SK-N-SH (cell line): ENCODE measurements at regions not wholly inside any gene's neighbourhood (a gene's known extent, or its start where the extent isn't known, plus 50 kb on each side); places are given as distances from the start of the nearest gene placed in this dataset.

ENCODE experiments used
- CTCF ChIA-PET: fragments of 300-600, 350-600 bp; formaldehyde crosslinking; extraction: SDS; loops from one replicate; lab custom pipeline; 2021; lab: Yijun Ruan, JAX
- POLR2A ChIA-PET: fragments of 350-600 bp; sonication (Branson Sonifier 250); formaldehyde crosslinking; extraction: SDS; loops from one replicate; lab custom pipeline; 2020; ENCODE audit warnings: antibody characterized with exemption, inconsistent platforms; lab: Yijun Ruan, JAX
- DNase-seq: peaks from one replicate; pipeline ENCODE4 v3.0.0; 2012
- H2AFZ ChIP-seq: fragments of 200-600 bp; sonication (generic); 2 replicates; pipeline ENCODE4 v1.8.1; 2016; ENCODE audit warnings: antibody characterized with exemption, mild to moderate bottlenecking, low read depth
- H3F3A ChIP-seq: fragments of 200-600 bp; sonication (generic); replicated peaks from 2 replicates; pipeline ENCODE3; 2016; ENCODE audit warnings: antibody characterized with exemption, mild to moderate bottlenecking; ENCODE audit not compliant: insufficient read depth
- H3K27ac ChIP-seq, 2 experiments: fragments of 200-500 bp in 1 of 2; fragments of 200-600 bp in 1 of 2; sonication (Bioruptor generic) in 1 of 2; sonication (generic), shearing (Covaris generic) in 1 of 2; 2 replicates each; pipeline versions ENCODE4 v1.5.1 to v1.6.1; 2014 to 2016; ENCODE audit warnings: low read depth in 2 of 2, inconsistent platforms in 1 of 2, low read length in 1 of 2, mild to moderate bottlenecking in 1 of 2, mixed read lengths in 1 of 2
- H3K27me3 ChIP-seq: fragments of 200-600 bp; sonication (generic), shearing (Covaris generic); 2 replicates; pipeline ENCODE4 v1.6.1; 2016; ENCODE audit warnings: mixed run types; ENCODE audit not compliant: insufficient read depth
- H3K36me3 ChIP-seq, 2 experiments: fragments of 200-500 bp in 1 of 2; fragments of 200-600 bp in 1 of 2; sonication (Bioruptor generic) in 1 of 2; sonication (generic) in 1 of 2; replicated peaks in 1 of 2; 2 replicates each; pipeline versions ENCODE3 to v1.5.1; 2014 to 2016; ENCODE audit warnings: low read length in 1 of 2, mild to moderate bottlenecking in 1 of 2; ENCODE audit not compliant: insufficient read depth in 2 of 2, control insufficient read depth in 1 of 2
- H3K4me1 ChIP-seq, 2 experiments: fragments of 200-500 bp in 1 of 2; fragments of 200-600 bp in 1 of 2; sonication (Bioruptor generic) in 1 of 2; sonication (generic), shearing (Covaris generic) in 1 of 2; 2 replicates each; pipeline versions ENCODE4 v1.5.1 to v1.6.1; 2014 to 2016; ENCODE audit warnings: low read depth in 1 of 2, low read length in 1 of 2, mixed run types in 1 of 2; ENCODE audit not compliant: insufficient read depth in 2 of 2, control insufficient read depth in 1 of 2
- H3K4me2 ChIP-seq: fragments of 200-600 bp; sonication (generic), shearing (Covaris generic); 2 replicates; pipeline ENCODE4 v1.6.1; 2017; ENCODE audit warnings: mixed run types
- H3K4me3 ChIP-seq, 2 experiments: fragments of 200-500 bp in 1 of 2; fragments of 200-600 bp in 1 of 2; sonication (Bioruptor generic) in 1 of 2; sonication (generic), shearing (Covaris generic) in 1 of 2; 2 replicates each; pipeline versions ENCODE4 v1.5.1 to v1.8.1; 2014 to 2016; ENCODE audit warnings: low read depth in 2 of 2, inconsistent platforms in 1 of 2, low read length in 1 of 2, mild to moderate bottlenecking in 1 of 2, mixed read lengths in 1 of 2, moderate library complexity in 1 of 2
- H3K79me2 ChIP-seq: fragments of 200-600 bp; sonication (generic); 2 replicates; pipeline ENCODE4 v1.8.1; 2017; ENCODE audit warnings: mild to moderate bottlenecking; ENCODE audit not compliant: insufficient read depth
- H3K9ac ChIP-seq: fragments of 200-600 bp; sonication (generic); 2 replicates; pipeline ENCODE4 v1.6.1; 2017; ENCODE audit warnings: mixed run types
- H3K9me2 ChIP-seq: fragments of 200-600 bp; sonication (generic); 2 replicates; pipeline ENCODE4 v1.6.1; 2017; ENCODE audit warnings: mixed run types
- H3K9me3 ChIP-seq: fragments of 200-600 bp; sonication (generic); 2 replicates; pipeline ENCODE4 v1.6.1; 2017; ENCODE audit warnings: mixed run types, mild to moderate bottlenecking, moderate library complexity
- H4K20me1 ChIP-seq: fragments of 200-600 bp; sonication (generic); 2 replicates; pipeline ENCODE4 v1.6.1; 2017; ENCODE audit warnings: mild to moderate bottlenecking, mixed run types; ENCODE audit not compliant: insufficient read depth
- FOSL2 ChIP-seq: IDR thresholded peaks from 2 replicates; pipeline ENCODE4 v1.4.0; 2012; ENCODE audit warnings: low read depth, mild to moderate bottlenecking, moderate library complexity, borderline replicate concordance
- FOXM1 ChIP-seq: IDR thresholded peaks from 2 replicates; pipeline ENCODE4 v1.4.0; 2012; ENCODE audit warnings: low read depth, mild to moderate bottlenecking
- JUND ChIP-seq: IDR thresholded peaks from 2 replicates; pipeline ENCODE4 v1.4.0; 2012
- MEF2A ChIP-seq: IDR thresholded peaks from 2 replicates; pipeline ENCODE4 v1.4.0; 2012; ENCODE audit warnings: low read depth, borderline replicate concordance
- POLR2AphosphoS5 ChIP-seq: IDR thresholded peaks from 2 replicates; pipeline ENCODE4 v1.6.1; 2012; ENCODE audit warnings: low read depth, low read length
- RAD21 ChIP-seq: IDR thresholded peaks from 2 replicates; pipeline ENCODE4 v1.6.1; 2012; ENCODE audit warnings: mild to moderate bottlenecking, low read length
- SMC3 ChIP-seq: IDR thresholded peaks from 2 replicates; pipeline ENCODE4 v1.6.1; 2012; ENCODE audit warnings: low read depth, low read length, improper control_type of control experiment
- TCF12 ChIP-seq: IDR thresholded peaks from 2 replicates; pipeline ENCODE4 v1.4.0; 2012
- YY1 ChIP-seq: IDR thresholded peaks from 2 replicates; pipeline ENCODE4 v1.4.0; 2012; ENCODE audit warnings: low read depth, mild to moderate bottlenecking
- WGBS: methylation state at CpG from one replicate; pipeline ENCODE4 v1.1.6; 2017; ENCODE audit warnings: low lambda C conversion rate; 5-methylcytosine and 5-hydroxymethylcytosine counted together
- TF ChIP-seq, protein P1 (sequence below): fragments of 150-350 bp; IDR thresholded peaks from 2 replicates; pipeline ENCODE4 v1.6.1; 2017; ENCODE audit warnings: antibody characterized with exemption, low read length, low read depth, borderline replicate concordance
- TF ChIP-seq, protein P2 (sequence below): fragments of 200-600 bp; sonication (generic); IDR thresholded peaks from 2 replicates; pipeline ENCODE4 v1.6.1; 2017; ENCODE audit warnings: antibody characterized with exemption, mild to moderate bottlenecking, moderate library complexity

DNA sequence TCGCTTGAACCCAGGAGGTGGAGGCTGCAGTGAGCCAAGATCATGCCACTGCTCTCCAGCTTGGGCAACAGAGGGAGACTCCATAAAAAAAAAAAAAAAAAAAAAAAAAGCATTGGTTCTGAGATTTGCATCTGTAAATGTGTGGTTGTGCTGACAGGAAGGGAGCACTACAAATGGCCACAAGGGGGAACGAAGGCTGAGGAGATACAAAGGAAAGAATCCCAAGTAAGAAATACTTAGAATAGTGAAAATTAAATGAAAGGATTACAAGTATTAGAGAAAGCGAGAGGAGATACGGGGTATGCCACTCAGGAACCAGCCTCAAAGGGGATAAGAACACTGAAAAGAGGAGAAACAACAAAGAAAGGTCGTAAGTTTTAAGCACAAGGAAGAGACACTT lies 284.9 kb downstream of the KLF12 start:
- peaks cover 2 to 14% of the 10 kb centered on the region in 2 experiments; a peak in 2 of 4 replicates for H3K4me1 ChIP-seq
- no peak for DNase-seq
- CTCF ChIA-PET, result interaction anchor here (0.9 to 1.6 kb wide), 5 partner anchors 12 to 1409 kb away, joined by 3 to 6 read pairs (median 4); no protein-coding TSS in a partner anchor
- H2AFZ ChIP-seq, result no peak overlapping the region
- H3K4me2 ChIP-seq, result no peak overlapping the region
- TF ChIP-seq POLR2AphosphoS5 (no peak), MEF2A (no peak), YY1 (no peak), RAD21 (peak; percentile 50), SMC3 (peak; percentile 20; the same call in 1 of the 2 replicates)
- TF ChIP-seq, protein P1, sequence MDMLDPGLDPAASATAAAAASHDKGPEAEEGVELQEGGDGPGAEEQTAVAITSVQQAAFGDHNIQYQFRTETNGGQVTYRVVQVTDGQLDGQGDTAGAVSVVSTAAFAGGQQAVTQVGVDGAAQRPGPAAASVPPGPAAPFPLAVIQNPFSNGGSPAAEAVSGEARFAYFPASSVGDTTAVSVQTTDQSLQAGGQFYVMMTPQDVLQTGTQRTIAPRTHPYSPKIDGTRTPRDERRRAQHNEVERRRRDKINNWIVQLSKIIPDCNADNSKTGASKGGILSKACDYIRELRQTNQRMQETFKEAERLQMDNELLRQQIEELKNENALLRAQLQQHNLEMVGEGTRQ, result no peak
- TF ChIP-seq, protein P2, sequence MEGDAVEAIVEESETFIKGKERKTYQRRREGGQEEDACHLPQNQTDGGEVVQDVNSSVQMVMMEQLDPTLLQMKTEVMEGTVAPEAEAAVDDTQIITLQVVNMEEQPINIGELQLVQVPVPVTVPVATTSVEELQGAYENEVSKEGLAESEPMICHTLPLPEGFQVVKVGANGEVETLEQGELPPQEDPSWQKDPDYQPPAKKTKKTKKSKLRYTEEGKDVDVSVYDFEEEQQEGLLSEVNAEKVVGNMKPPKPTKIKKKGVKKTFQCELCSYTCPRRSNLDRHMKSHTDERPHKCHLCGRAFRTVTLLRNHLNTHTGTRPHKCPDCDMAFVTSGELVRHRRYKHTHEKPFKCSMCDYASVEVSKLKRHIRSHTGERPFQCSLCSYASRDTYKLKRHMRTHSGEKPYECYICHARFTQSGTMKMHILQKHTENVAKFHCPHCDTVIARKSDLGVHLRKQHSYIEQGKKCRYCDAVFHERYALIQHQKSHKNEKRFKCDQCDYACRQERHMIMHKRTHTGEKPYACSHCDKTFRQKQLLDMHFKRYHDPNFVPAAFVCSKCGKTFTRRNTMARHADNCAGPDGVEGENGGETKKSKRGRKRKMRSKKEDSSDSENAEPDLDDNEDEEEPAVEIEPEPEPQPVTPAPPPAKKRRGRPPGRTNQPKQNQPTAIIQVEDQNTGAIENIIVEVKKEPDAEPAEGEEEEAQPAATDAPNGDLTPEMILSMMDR, result peak; percentile 62
- TF ChIP-seq, all 33 proteins: peak for 3
- WGBS, result 86% methylated on average over 5 of the region's 5 CpGs
- Histone ChIP-seq H3K79me2 (0 out of 2 replicates have a peak, but pooled peaks cover 3% of the 10 kb centered on the region), H3K9me3 (no peaks in the 10 kb centered on the region), H3K36me3 (peaks cover 3 to 7% of the 10 kb centered on the region in 2 experiments), H3K9me2 (no peaks in the 10 kb centered on the region), H3K27ac (no peak overlapping the region; a peak in 1 of 4 replicates), H4K20me1 (no peaks in the 10 kb centered on the region), H3F3A (peaks cover 4% of the 10 kb centered on the region), H3K9ac (no peak overlapping the region), H3K4me3 (no peak overlapping the region), H3K27me3 (no peaks in the 10 kb centered on the region)
- POLR2A ChIA-PET, result no interaction called here

DNA sequence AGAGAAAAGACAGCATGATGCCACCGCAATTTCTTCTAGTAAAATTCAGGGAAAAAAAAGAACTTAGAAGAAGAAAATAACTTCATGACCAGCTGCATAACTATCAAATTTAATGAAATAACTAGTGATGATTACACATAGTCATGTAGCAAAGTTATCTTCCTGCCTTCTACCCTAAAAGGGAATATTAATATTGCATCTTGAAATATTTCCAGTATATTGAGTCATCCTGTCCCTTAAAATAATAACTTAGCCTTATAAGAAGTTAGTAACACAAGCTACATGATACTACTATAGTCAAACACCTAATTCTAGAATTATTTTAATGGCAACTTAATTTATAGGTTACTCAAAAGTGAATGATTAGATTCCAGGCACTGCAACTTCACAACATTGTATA lies 289.2 kb downstream of the KLF12 start:
- DNase-seq, result no peak
- TF ChIP-seq SMC3 (no peak), POLR2AphosphoS5 (no peak), FOSL2 (peak; percentile 15; the same call in 1 of the 2 replicates), JUND (0 out of 2 replicates have a peak, but pooled peaks have one; percentile 18), FOXM1 (no peak), TCF12 (peak; percentile 6; the same call in 1 of the 2 replicates)

More for the DNA sequence above, 289.2 kb downstream of the KLF12 start:
- ChIA-PET POLR2A (no interaction called here), CTCF (no interaction called here)
- Histone ChIP-seq H3K79me2 (0 out of 2 replicates have a peak, but pooled peaks cover 3% of the 10 kb centered on the region), H4K20me1 (no peaks in the 10 kb centered on the region), H3K27ac (peak overlapping the region in 1 of 2 experiments; percentile 33; a peak in 1 of 4 replicates), H2AFZ (no peak overlapping the region), H3F3A (peaks cover 4% of the 10 kb centered on the region), H3K4me2 (no peak overlapping the region), H3K9ac (no peak overlapping the region), H3K4me3 (no peak overlapping the region), H3K9me3 (no peaks in the 10 kb centered on the region), H3K36me3 (peaks cover 3 to 9% of the 10 kb centered on the region in 2 experiments), H3K9me2 (no peaks in the 10 kb centered on the region), H3K4me1 (peaks cover 0 to 9% of the 10 kb centered on the region in 2 experiments; a peak in 2 of 4 replicates), H3K27me3 (no peaks in the 10 kb centered on the region)
- WGBS, result 84% methylated on average over 1 of the region's 1 CpG
